ENCODE measurements at regions not wholly inside any gene's neighbourhood (a gene's known extent, or its start where the extent isn't known, plus 50 kb on each side); places are given as distances from the start of the nearest gene placed in this dataset.

DNA sequence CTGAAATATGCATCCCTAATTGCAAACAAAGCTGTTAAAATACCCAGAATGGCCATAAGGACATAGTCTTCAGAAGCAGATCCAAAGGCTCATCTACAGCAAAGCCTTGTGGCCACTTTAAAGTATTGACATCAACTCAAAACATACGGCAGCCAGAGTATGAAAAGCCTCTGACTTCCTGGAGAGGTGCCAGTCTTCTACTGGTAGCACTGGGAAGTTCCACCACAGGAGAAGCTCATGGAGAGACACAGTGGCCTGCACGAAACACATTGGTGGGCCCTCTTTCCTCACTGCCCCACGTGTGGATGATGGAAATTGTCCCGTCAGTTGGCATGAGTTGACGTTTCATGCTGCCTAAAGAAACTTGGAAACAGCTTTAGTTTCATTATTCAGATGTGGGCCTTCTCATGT, 202.6 kb upstream of the HEY2 start:
- ChIA-PET CTCF (no interaction called here), POLR2A (no interaction called here)
- Mint-ChIP-seq H3K4me3 (no peak overlapping the region), H3K9me3 (no peaks in the 10 kb centered on the region), H3K27ac (no peak overlapping the region), H3K36me3 (ENCODE audit: low read depth) (no peaks in the 10 kb centered on the region), H3K27me3 (peaks cover 9% of the 10 kb centered on the region), H3K4me1 (no peaks in the 10 kb centered on the region)
- DNase-seq: no peak

GRCh38 chr6:125547381-125547780, 202.1 kb upstream of the HEY2 start:
- no peak for DNase-seq
- Mint-ChIP-seq H3K4me3 (no peak overlapping the region), H3K27me3 (peaks cover 9% of the 10 kb centered on the region), H3K4me1 (no peaks in the 10 kb centered on the region), H3K9me3 (no peaks in the 10 kb centered on the region), H3K36me3 (ENCODE audit: low read depth) (no peaks in the 10 kb centered on the region), H3K27ac (no peak overlapping the region)
- ChIA-PET POLR2A (no interaction called here), CTCF (no interaction called here)

- no peaks in the 10 kb centered on the region for H3K9me3 Mint-ChIP-seq
- peaks cover 9% of the 10 kb centered on the region for H3K27me3 Mint-ChIP-seq
- ChIA-PET CTCF (no interaction called here), POLR2A (no interaction called here)
- H3K4me1 Mint-ChIP-seq: no peaks in the 10 kb centered on the region
- H3K27ac Mint-ChIP-seq: no peak overlapping the region
- no peaks in the 10 kb centered on the region for H3K36me3 Mint-ChIP-seq (ENCODE audit: low read depth)
- H3K4me3 Mint-ChIP-seq: no peak overlapping the region
- DNase-seq: no peak
These were observed 200.1 kb upstream of the HEY2 start for GRCh38 chr6:125549202-125549884.

DNA sequence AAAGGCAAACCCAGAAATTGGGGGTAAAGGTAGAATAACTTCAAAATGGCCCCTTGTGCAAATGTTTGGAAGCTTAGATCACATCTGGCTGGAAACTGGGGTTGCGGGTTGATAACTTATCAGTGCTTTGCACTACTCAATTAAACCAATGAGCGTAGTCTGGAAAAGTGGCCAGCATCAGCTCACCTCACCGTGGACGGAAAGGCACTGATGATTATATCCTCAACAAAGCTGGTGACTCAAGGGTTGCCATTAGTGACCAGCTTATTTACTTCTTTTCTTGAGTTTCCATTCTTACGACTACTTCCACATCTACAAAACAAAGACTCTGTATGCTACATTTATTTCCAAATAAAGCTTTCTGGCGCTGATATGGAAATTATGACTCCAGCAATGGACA, 198.5 kb upstream of the HEY2 start:
- no peak for DNase-seq
- H3K4me1 Mint-ChIP-seq: no peaks in the 10 kb centered on the region
- CTCF ChIA-PET: no interaction called here
- POLR2A ChIA-PET: no interaction called here
- H3K27ac Mint-ChIP-seq: no peak overlapping the region
- H3K9me3 Mint-ChIP-seq: no peaks in the 10 kb centered on the region
- no peak overlapping the region for H3K4me3 Mint-ChIP-seq
- no peaks in the 10 kb centered on the region for H3K36me3 Mint-ChIP-seq (ENCODE audit: low read depth)
- peaks cover 9% of the 10 kb centered on the region for H3K27me3 Mint-ChIP-seq

DNA sequence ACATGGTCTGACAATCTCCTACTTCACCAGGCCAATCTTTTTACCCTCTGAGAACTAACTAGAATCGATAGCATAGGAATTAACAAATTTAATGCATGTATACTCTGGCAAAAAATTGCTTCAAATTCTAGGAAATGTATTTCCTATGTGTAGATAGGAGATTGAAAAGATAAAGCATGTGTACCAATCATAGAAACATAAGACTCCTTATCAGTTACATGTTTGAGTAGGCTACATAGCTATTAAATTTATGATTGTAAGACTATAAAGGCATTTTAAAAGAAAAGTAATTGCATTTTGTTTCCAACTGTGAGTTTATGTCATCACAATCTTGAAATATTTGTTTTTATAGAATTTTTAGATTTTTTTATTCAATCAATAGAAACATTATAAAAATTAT, 196.6 kb upstream of the HEY2 start:
- Mint-ChIP-seq H3K4me3 (no peak overlapping the region), H3K27me3 (peaks cover 9% of the 10 kb centered on the region), H3K4me1 (no peaks in the 10 kb centered on the region), H3K36me3 (ENCODE audit: low read depth) (no peaks in the 10 kb centered on the region), H3K27ac (no peak overlapping the region), H3K9me3 (no peaks in the 10 kb centered on the region)
- no peak for DNase-seq
- ChIA-PET POLR2A (no interaction called here), CTCF (no interaction called here)

DNA sequence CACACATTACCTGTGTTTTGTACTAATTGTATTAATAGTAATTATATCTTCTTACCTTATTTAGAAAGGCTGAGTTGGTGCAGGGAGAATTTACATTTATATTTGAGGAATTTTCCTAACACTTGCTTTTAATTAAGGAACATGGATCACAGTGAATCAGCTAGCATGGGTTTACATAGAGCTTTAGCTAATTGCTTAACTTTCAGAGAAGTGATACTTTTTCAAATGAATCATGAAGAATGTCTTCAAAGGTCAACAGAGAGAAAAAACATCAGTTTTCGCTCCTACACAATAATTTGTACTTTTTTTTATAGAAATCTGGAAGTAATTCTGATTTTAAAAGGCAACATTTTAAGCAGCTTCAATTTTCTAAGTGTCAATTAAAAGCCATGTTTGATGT, 195.0 kb upstream of the HEY2 start:
- no peak for DNase-seq
- Mint-ChIP-seq H3K27ac (no peak overlapping the region), H3K4me1 (no peaks in the 10 kb centered on the region), H3K4me3 (no peak overlapping the region), H3K27me3 (peaks cover 9% of the 10 kb centered on the region), H3K36me3 (ENCODE audit: low read depth) (no peaks in the 10 kb centered on the region), H3K9me3 (no peaks in the 10 kb centered on the region)
- POLR2A ChIA-PET: no interaction called here
- CTCF ChIA-PET: no interaction called here

GRCh38 chr6:125558241-125558843, 191.1 kb upstream of the HEY2 start:
- H3K36me3 Mint-ChIP-seq (ENCODE audit: low read depth): no peaks in the 10 kb centered on the region
- DNase-seq: no peak
- no peaks in the 10 kb centered on the region for H3K27me3 Mint-ChIP-seq
- H3K9me3 Mint-ChIP-seq: no peaks in the 10 kb centered on the region
- no peak overlapping the region for H3K27ac Mint-ChIP-seq
- no peaks in the 10 kb centered on the region for H3K4me1 Mint-ChIP-seq
- ChIA-PET CTCF (no interaction called here), POLR2A (no interaction called here)
- H3K4me3 Mint-ChIP-seq: no peak overlapping the region

DNA sequence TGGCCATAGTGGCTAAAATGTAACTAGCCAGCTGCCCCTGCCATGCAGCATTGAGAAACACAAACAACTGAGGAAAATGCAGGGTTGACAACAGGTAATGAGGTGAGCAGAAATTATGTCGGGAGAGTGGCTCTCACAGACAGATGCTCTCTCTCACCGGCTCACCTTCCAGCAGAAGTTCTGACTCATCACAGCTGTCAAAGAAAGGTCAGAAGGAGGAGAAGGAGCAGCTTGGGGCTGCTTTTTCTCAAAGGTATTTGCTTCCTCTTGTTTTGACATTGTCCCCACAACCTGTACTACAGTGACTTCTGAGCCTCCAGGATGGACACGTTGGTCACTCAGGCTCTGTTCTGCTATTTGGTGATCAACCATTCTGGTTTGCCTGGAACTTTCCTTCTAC, 190.5 kb upstream of the HEY2 start:
- Mint-ChIP-seq H3K27me3 (no peaks in the 10 kb centered on the region), H3K27ac (no peak overlapping the region), H3K36me3 (ENCODE audit: low read depth) (no peaks in the 10 kb centered on the region), H3K9me3 (no peaks in the 10 kb centered on the region), H3K4me1 (no peaks in the 10 kb centered on the region), H3K4me3 (no peak overlapping the region)
- ChIA-PET CTCF (no interaction called here), POLR2A (no interaction called here)
- no peak for DNase-seq

GRCh38 chr6:125562156-125562555, 187.3 kb upstream of the HEY2 start:
- Mint-ChIP-seq H3K27me3 (peaks cover 4% of the 10 kb centered on the region), H3K9me3 (no peaks in the 10 kb centered on the region), H3K4me1 (no peaks in the 10 kb centered on the region), H3K36me3 (ENCODE audit: low read depth) (no peaks in the 10 kb centered on the region), H3K4me3 (no peak overlapping the region), H3K27ac (no peak overlapping the region)
- CTCF ChIA-PET: no interaction called here
- no peak for DNase-seq
- POLR2A ChIA-PET: no interaction called here

DNA sequence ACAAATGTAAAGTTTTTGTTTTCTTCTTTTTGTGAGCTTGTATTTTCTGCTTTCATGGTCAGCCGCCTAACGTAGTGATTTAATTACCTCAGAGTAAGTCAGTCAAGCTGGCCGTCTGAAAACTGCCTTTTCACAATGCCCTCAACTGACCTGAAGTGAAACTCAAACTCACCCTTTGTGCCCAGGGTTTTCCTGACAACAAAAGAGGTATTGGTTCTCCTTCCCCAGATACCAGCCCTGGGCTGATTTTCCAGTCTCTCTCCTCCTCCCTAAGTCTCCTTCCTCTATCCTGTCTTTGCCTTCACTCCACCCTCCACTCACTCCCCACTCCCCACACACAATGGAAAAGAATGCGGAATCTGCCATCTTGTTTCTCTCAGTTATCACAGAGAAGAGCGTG, 184.5 kb upstream of the HEY2 start:
- Mint-ChIP-seq H3K36me3 (ENCODE audit: low read depth) (no peaks in the 10 kb centered on the region), H3K4me1 (no peaks in the 10 kb centered on the region), H3K27ac (no peak overlapping the region), H3K9me3 (no peaks in the 10 kb centered on the region), H3K4me3 (no peak overlapping the region), H3K27me3 (peaks cover 6% of the 10 kb centered on the region)
- no peak for DNase-seq
- POLR2A ChIA-PET: no interaction called here
- CTCF ChIA-PET: no interaction called here

GRCh38 chr6:125567407-125567806, 182.0 kb upstream of the HEY2 start:
- no peaks in the 10 kb centered on the region for H3K9me3 Mint-ChIP-seq
- H3K4me3 Mint-ChIP-seq: no peak overlapping the region
- POLR2A ChIA-PET: no interaction called here
- no peak for DNase-seq
- H3K27ac Mint-ChIP-seq: no peak overlapping the region
- CTCF ChIA-PET: no interaction called here
- no peaks in the 10 kb centered on the region for H3K36me3 Mint-ChIP-seq (ENCODE audit: low read depth)
- no peaks in the 10 kb centered on the region for H3K4me1 Mint-ChIP-seq
- H3K27me3 Mint-ChIP-seq: peaks cover 7% of the 10 kb centered on the region

GRCh38 chr6:125568609-125569008, 180.8 kb upstream of the HEY2 start:
- Mint-ChIP-seq H3K4me3 (no peak overlapping the region), H3K36me3 (ENCODE audit: low read depth) (no peaks in the 10 kb centered on the region), H3K9me3 (no peaks in the 10 kb centered on the region), H3K4me1 (no peaks in the 10 kb centered on the region), H3K27me3 (peaks cover 8% of the 10 kb centered on the region), H3K27ac (no peak overlapping the region)
- ChIA-PET CTCF (no interaction called here), POLR2A (no interaction called here)
- DNase-seq: no peak

DNA sequence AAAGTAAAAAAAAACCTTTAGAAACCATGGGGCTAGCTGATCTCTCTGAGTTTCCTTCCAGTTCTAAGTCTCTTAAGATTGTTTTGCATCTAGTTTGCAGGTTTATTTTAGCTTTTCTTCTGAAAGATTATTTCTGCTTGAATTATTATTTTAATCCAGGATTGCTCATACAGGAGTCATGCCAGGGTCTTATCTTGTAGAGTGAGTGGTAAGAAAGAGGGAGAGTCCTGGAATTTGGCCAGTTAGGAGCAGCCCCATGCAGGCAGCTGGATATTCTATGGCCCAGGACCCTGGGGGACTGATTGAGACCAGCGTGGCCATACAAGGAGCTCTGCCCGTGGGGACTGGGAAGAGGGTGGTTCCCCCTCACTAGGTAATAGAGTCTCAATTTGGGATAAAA, 178.9 kb upstream of the HEY2 start:
- H3K9me3 Mint-ChIP-seq: no peaks in the 10 kb centered on the region
- H3K4me3 Mint-ChIP-seq: no peak overlapping the region
- CTCF ChIA-PET: no interaction called here
- H3K27ac Mint-ChIP-seq: no peak overlapping the region
- H3K4me1 Mint-ChIP-seq: no peaks in the 10 kb centered on the region
- no peaks in the 10 kb centered on the region for H3K36me3 Mint-ChIP-seq (ENCODE audit: low read depth)
- peaks cover 6% of the 10 kb centered on the region for H3K27me3 Mint-ChIP-seq
- DNase-seq: no peak
- POLR2A ChIA-PET: no interaction called here

DNA sequence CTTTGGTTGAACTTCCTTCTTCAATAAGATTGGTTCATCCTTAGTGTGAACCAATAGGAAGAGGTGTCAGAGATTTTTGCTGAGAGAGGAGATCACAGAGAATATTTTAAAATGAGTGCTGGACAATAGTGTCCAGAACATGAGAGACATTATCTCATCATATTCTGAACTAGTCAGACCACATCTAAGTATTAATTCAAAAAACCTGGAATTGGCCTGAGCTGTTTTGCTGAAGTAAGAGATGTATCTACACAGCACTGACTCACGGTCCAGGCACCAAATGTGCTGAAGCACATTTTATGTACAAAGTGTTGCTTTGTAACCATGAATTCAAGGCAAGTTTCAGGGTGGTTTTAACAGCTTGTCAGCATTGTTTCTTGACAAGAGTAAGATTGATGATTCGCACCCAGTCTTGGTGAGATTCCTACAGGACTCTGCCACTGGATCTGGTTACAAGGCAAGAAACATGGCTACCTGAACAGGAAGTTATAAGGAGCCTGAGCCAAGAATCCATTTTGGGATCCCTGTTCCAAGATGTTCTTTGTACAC, 178.2 kb upstream of the HEY2 start:
- DNase-seq: no peak
- H3K36me3 Mint-ChIP-seq (ENCODE audit: low read depth): no peaks in the 10 kb centered on the region
- H3K27me3 Mint-ChIP-seq: peaks cover 4% of the 10 kb centered on the region
- H3K27ac Mint-ChIP-seq: no peak overlapping the region
- CTCF ChIA-PET: no interaction called here
- no peaks in the 10 kb centered on the region for H3K4me1 Mint-ChIP-seq
- no peaks in the 10 kb centered on the region for H3K9me3 Mint-ChIP-seq
- H3K4me3 Mint-ChIP-seq: no peak overlapping the region
- POLR2A ChIA-PET: no interaction called here

Measured in activated CD4-positive, alpha-beta memory T cell treated with anti-CD3 and anti-CD28 coated beads, Interleukin-2, amount 10 ng/mL, durations not matched to agents 7 days and 5 days (primary cell).